HCT116 (cell line): ENCODE measurements at regions not wholly inside any gene's neighbourhood (a gene's known extent, or its start where the extent isn't known, plus 50 kb on each side); places are given as distances from the start of the nearest gene placed in this dataset.

Experiments
- POLR2A ChIP-seq: IDR thresholded peaks from 2 replicates; pipeline ENCODE4 v1.7.0; 2011; ENCODE audit warnings: borderline replicate concordance; ENCODE audit not compliant: insufficient read depth, insufficient read length; ENCODE audit errors: extremely low read depth
- POLR2AphosphoS5 ChIP-seq: IDR thresholded peaks from 2 replicates; pipeline ENCODE4 v1.6.1; 2011; ENCODE audit warnings: mild to moderate bottlenecking, low read depth, low read length, moderate library complexity
- ZNF274 ChIP-seq: fragments of 200-500 bp; sonication (Bioruptor generic); IDR thresholded peaks from 2 replicates; pipeline ENCODE4 v1.6.1; 2014; ENCODE audit warnings: mild to moderate bottlenecking, low read depth, low read length, inconsistent platforms
- TF ChIP-seq, protein P1 (sequence below), 3 experiments: fragments of 200-600 bp in 1 of 3; sonication (generic) in 1 of 3; IDR thresholded peaks in 2 of 3; conservative IDR thresholded peaks in 1 of 3; 2 replicates each; pipeline ENCODE4 v1.5.1; 2012 to 2017; ENCODE audit warnings: low read depth in 2 of 3, low read length in 2 of 3, antibody characterized with exemption in 1 of 3, borderline replicate concordance in 1 of 3, control low read depth in 1 of 3, mild to moderate bottlenecking in 1 of 3, mixed read lengths in 1 of 3, mixed run types in 1 of 3, moderate library complexity in 1 of 3; ENCODE audit not compliant: insufficient read depth in 1 of 3
- TF ChIP-seq, protein P2 (sequence below): IDR thresholded peaks from 2 replicates; pipeline ENCODE4 v1.6.1; 2011; ENCODE audit warnings: mild to moderate bottlenecking, low read length, moderate library complexity; ENCODE audit not compliant: insufficient replicate concordance; ENCODE audit errors: extremely low read depth

DNA sequence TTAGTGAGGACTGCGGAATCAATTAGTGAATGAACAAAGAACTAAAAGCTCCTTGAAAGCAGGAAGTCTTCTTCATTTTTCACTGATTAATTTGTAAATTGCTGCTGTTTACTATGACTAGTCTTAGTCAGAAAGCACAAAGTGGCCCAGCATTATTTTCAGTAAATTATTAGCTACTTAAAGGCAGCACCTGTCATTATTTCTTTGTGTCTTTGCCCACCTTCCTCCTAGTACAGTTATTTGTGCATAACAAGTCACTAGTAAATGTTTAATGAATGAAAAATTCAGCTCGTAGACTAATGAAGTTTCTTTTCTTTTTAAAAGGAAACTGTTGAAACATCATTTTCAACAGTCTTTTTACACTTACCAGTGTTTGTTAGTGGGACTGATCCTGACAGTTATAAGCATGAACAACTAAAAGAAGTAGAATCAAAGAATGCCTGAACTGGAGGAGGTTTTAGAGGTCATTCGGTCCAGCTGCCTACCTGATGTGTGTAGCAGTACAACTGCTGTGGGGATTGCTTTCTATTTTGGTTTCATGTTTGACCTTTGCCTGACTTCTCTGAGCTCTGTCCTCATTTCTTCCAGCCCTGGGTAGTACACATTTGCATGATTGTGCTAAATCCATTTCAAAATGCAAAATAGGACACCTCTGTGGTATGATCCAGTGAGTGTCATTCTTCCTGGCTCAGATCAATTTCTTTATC is 140.0 kb upstream of the PHYHIPL start:
- TF ChIP-seq POLR2A (no peak), POLR2AphosphoS5 (no peak), ZNF274 (no peak)
- TF ChIP-seq, protein P1, sequence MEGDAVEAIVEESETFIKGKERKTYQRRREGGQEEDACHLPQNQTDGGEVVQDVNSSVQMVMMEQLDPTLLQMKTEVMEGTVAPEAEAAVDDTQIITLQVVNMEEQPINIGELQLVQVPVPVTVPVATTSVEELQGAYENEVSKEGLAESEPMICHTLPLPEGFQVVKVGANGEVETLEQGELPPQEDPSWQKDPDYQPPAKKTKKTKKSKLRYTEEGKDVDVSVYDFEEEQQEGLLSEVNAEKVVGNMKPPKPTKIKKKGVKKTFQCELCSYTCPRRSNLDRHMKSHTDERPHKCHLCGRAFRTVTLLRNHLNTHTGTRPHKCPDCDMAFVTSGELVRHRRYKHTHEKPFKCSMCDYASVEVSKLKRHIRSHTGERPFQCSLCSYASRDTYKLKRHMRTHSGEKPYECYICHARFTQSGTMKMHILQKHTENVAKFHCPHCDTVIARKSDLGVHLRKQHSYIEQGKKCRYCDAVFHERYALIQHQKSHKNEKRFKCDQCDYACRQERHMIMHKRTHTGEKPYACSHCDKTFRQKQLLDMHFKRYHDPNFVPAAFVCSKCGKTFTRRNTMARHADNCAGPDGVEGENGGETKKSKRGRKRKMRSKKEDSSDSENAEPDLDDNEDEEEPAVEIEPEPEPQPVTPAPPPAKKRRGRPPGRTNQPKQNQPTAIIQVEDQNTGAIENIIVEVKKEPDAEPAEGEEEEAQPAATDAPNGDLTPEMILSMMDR (IDR thresholded peaks at IDR 0.05 in 2 of 3, conservative IDR thresholded peaks at IDR 0.05 in 1 of 3; ENCODE audit: borderline replicate concordance in 1 of 3, insufficient read depth in 1 of 3, low read depth in 2 of 3, low read length in 2 of 3): no peak
- TF ChIP-seq, protein P2, sequence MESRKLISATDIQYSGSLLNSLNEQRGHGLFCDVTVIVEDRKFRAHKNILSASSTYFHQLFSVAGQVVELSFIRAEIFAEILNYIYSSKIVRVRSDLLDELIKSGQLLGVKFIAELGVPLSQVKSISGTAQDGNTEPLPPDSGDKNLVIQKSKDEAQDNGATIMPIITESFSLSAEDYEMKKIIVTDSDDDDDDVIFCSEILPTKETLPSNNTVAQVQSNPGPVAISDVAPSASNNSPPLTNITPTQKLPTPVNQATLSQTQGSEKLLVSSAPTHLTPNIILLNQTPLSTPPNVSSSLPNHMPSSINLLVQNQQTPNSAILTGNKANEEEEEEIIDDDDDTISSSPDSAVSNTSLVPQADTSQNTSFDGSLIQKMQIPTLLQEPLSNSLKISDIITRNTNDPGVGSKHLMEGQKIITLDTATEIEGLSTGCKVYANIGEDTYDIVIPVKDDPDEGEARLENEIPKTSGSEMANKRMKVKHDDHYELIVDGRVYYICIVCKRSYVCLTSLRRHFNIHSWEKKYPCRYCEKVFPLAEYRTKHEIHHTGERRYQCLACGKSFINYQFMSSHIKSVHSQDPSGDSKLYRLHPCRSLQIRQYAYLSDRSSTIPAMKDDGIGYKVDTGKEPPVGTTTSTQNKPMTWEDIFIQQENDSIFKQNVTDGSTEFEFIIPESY: no peak
